PC-9 (cell line): ENCODE measurements at regions not wholly inside any gene's neighbourhood (a gene's known extent, or its start where the extent isn't known, plus 50 kb on each side); places are given as distances from the start of the nearest gene placed in this dataset.

ENCODE experiments used
- BruUV-seq: library from RNA; stranded (reverse); fragments of 400-500 nt; replicated peaks from 2 replicates; lab custom pipeline; 2021; lab: Mats Ljungman, UMichigan
- CTCF ChIA-PET: fragments of 300-600 bp; sonication (Branson Sonifier 250); formaldehyde crosslinking; loops from one replicate; lab custom pipeline; 2022; ENCODE audit warnings: antibody characterized with exemption; lab: Charles Lee
- POLR2A ChIA-PET: fragments of 300-600 bp; sonication (Branson Sonifier 250); formaldehyde crosslinking; loops from one replicate; lab custom pipeline; 2022; ENCODE audit warnings: antibody characterized with exemption; ENCODE audit not compliant: unreplicated experiment; lab: Charles Lee
- DNase-seq, 2 experiments: peaks; one replicate each; pipeline versions ENCODE4 v3.0.0 to v3.0.0-alpha.2; 2015 to 2022; ENCODE audit warnings: mixed read lengths in 1 of 2
- H2AFZ ChIP-seq: fragments of 200-600 bp; sonication (generic); 2 replicates; pipeline ENCODE4 v1.8.1; 2017; ENCODE audit warnings: antibody characterized with exemption
- H3F3A ChIP-seq: fragments of 200-600 bp; sonication (generic); 2 replicates; pipeline ENCODE4 v1.8.1; 2017; ENCODE audit warnings: antibody characterized with exemption, mild to moderate bottlenecking, low read depth; ENCODE audit not compliant: insufficient read depth
- H3K27ac ChIP-seq: fragments of 200-600 bp; sonication (generic); 2 replicates; pipeline ENCODE4 v1.6.1; 2016; ENCODE audit warnings: mixed run types
- H3K27me3 ChIP-seq: fragments of 200-600 bp; sonication (generic); 2 replicates; pipeline ENCODE4 v1.6.1; 2016; ENCODE audit warnings: low read depth, mixed run types; ENCODE audit not compliant: insufficient read depth
- H3K36me3 ChIP-seq: fragments of 200-600 bp; sonication (generic); 2 replicates; pipeline ENCODE4 v1.6.1; 2016; ENCODE audit warnings: low read depth, mixed run types
- H3K4me1 ChIP-seq: fragments of 200-600 bp; sonication (generic); replicated peaks from 2 replicates; pipeline ENCODE4 v1.6.1; 2016; ENCODE audit warnings: mixed run types; ENCODE audit not compliant: insufficient read depth
- H3K4me2 ChIP-seq: fragments of 200-600 bp; sonication (generic); 2 replicates; pipeline ENCODE4 v1.6.1; 2017; ENCODE audit warnings: mixed run types
- H3K4me3 ChIP-seq: fragments of 200-600 bp; sonication (generic); 2 replicates; pipeline ENCODE4 v1.6.1; 2016; ENCODE audit warnings: mixed run types
- H3K79me2 ChIP-seq: fragments of 200-600 bp; sonication (generic); 2 replicates; pipeline ENCODE4 v1.6.1; 2017; ENCODE audit warnings: low read depth, mixed run types
- H3K9me2 ChIP-seq: fragments of 200-600 bp; sonication (generic); 2 replicates; pipeline ENCODE4 v1.8.1; 2017; ENCODE audit warnings: mild to moderate bottlenecking; ENCODE audit not compliant: insufficient read depth
- H3K9me3 ChIP-seq: fragments of 200-600 bp; sonication (generic); 2 replicates; pipeline ENCODE4 v1.8.1; 2016; ENCODE audit warnings: low read depth; ENCODE audit not compliant: insufficient read depth
- H4K20me1 ChIP-seq: fragments of 200-600 bp; sonication (generic); 2 replicates; pipeline ENCODE4 v1.8.1; 2017; ENCODE audit not compliant: insufficient read depth
- CTCF ChIP-seq: fragments of 200-600 bp; sonication (generic); conservative IDR thresholded peaks from 2 replicates; pipeline ENCODE4 v1.6.1; 2017; ENCODE audit warnings: mixed run types, antibody characterized with exemption, mild to moderate bottlenecking, moderate library complexity
- EZH2 ChIP-seq: fragments of 200-600 bp; sonication (generic); IDR thresholded peaks from 2 replicates; pipeline ENCODE4 v1.8.0; 2017; ENCODE audit warnings: antibody characterized with exemption, low read depth
- intact Hi-C: fragments of 100-400 bp; cut with micrococcal nuclease; formaldehyde crosslinking; loops from one replicate; pipeline ENCODE4 v1.10.0; 2022; ENCODE audit not compliant: unreplicated experiment

GRCh38 chr9:90012949-90013348 is 408.1 kb downstream of the GADD45G start:
- DNase-seq, result no peak
- Histone ChIP-seq H2AFZ (no peak overlapping the region), H3K79me2 (no peaks in the 10 kb centered on the region), H3K9me2 (no peaks in the 10 kb centered on the region), H3K4me2 (no peak overlapping the region), H3K4me3 (no peak overlapping the region), H3K36me3 (no peaks in the 10 kb centered on the region), H3K9me3 (no peaks in the 10 kb centered on the region), H3K4me1 (no peaks in the 10 kb centered on the region), H4K20me1 (no peaks in the 10 kb centered on the region), H3K27ac (no peak overlapping the region), H3F3A (no peaks in the 10 kb centered on the region), H3K27me3 (peaks cover 60% of the 10 kb centered on the region)
- BruUV-seq, result no TSS peak
- CTCF ChIA-PET, result no interaction called here
- intact Hi-C loops, result no loop called here
- POLR2A ChIA-PET, result no interaction called here
- TF ChIP-seq EZH2, result no peak
- TF ChIP-seq CTCF, result no peak

- H2AFZ ChIP-seq, result no peak overlapping the region
- TF ChIP-seq EZH2 (no peak), CTCF (no peak)
- H3K36me3 ChIP-seq, result no peaks in the 10 kb centered on the region
- CTCF ChIA-PET, result no interaction called here
- H3K4me2 ChIP-seq, result no peak overlapping the region
- no peaks in the 10 kb centered on the region for H3K79me2 ChIP-seq
- intact Hi-C loops, result no loop called here
- H4K20me1 ChIP-seq, result no peaks in the 10 kb centered on the region
- H3K27me3 ChIP-seq, result peaks cover 54% of the 10 kb centered on the region
- no peaks in the 10 kb centered on the region for H3F3A ChIP-seq
- BruUV-seq, result no TSS peak
- H3K27ac ChIP-seq, result no peak overlapping the region
- DNase-seq, result no peak
- no peaks in the 10 kb centered on the region for H3K4me1 ChIP-seq
- no peaks in the 10 kb centered on the region for H3K9me3 ChIP-seq
- no peaks in the 10 kb centered on the region for H3K9me2 ChIP-seq
- no peak overlapping the region for H3K4me3 ChIP-seq
- POLR2A ChIA-PET, result no interaction called here
These were observed 409.0 kb downstream of the GADD45G start for GRCh38 chr9:90013778-90014177.

GRCh38 chr9:90014421-90014820 is 409.6 kb downstream of the GADD45G start:
- H3K27ac ChIP-seq, result no peak overlapping the region
- TF ChIP-seq CTCF, result no peak
- no peak for TF ChIP-seq EZH2
- H4K20me1 ChIP-seq, result no peaks in the 10 kb centered on the region
- H3K9me2 ChIP-seq, result no peaks in the 10 kb centered on the region
- no peaks in the 10 kb centered on the region for H3F3A ChIP-seq
- peaks cover 52% of the 10 kb centered on the region for H3K27me3 ChIP-seq
- no peak for DNase-seq
- no peak overlapping the region for H3K4me3 ChIP-seq
- ChIA-PET CTCF (no interaction called here), POLR2A (no interaction called here)
- H3K36me3 ChIP-seq, result no peaks in the 10 kb centered on the region
- H3K9me3 ChIP-seq, result no peaks in the 10 kb centered on the region
- BruUV-seq, result no TSS peak
- no peaks in the 10 kb centered on the region for H3K4me1 ChIP-seq
- H2AFZ ChIP-seq, result no peak overlapping the region
- H3K79me2 ChIP-seq, result no peaks in the 10 kb centered on the region
- intact Hi-C loops, result no loop called here
- no peak overlapping the region for H3K4me2 ChIP-seq
